ENCODE measurements at regions not wholly inside any gene's neighbourhood (a gene's known extent, or its start where the extent isn't known, plus 50 kb on each side); places are given as distances from the start of the nearest gene placed in this dataset.

- TF ChIP-seq POLR2A (IDR thresholded peaks at IDR 0.05) = no peak
- TF ChIP-seq CTCF (IDR thresholded peaks at IDR 0.05) = no peak
Measured at GRCh38 chr7:41217306-41217705, 485.6 kb downstream of the INHBA start.
